Activated CD8-positive, alpha-beta memory T cell treated with anti-CD3 and anti-CD28 coated beads for 4 hours (primary cell): ENCODE measurements at regions not wholly inside any gene's neighbourhood (a gene's known extent, or its start where the extent isn't known, plus 50 kb on each side); places are given as distances from the start of the nearest gene placed in this dataset.
"Not testable (repeated sequence)": the region's sequence is repeated elsewhere in the genome, so short reads cannot be mapped to it uniquely, and the experiment has no call there.

Experiments
- DNase-seq, 2 donors: peaks; one replicate each; pipeline ENCODE4 v3.0.0-alpha.2; 2020; ENCODE audit warnings: low read depth in 2 of 2

- DNase-seq = no peak
These were observed 84.2 kb upstream of the TMEM18 start for GRCh38 chr2:761384-761783.

- DNase-seq = no peak
These were observed 82.8 kb upstream of the TMEM18 start for GRCh38 chr2:760001-760400.

GRCh38 chr2:758073-758820 lies 81.0 kb upstream of the TMEM18 start:
- no peak for DNase-seq

DNA sequence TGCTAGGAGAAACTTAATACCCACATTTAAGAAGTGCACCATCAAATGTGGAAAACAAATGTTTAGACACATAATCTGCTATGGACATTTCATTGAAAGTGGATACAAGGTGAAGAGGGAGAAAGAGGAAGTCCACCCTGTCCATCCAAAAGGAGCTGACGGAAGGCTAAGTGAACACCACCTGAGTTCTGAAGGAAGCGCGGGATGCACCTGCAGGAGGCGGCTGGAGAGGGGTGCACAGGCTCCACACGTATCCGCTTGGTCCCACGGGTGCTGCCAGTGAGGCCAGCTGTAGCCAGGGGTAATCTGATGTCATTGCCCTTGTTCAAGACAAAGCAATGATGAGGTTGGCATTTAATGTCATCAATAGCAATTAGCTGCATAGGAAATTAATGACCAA lies 75.9 kb upstream of the TMEM18 start:
- no peak for DNase-seq

- no peak for DNase-seq
These were observed 74.3 kb upstream of the TMEM18 start for GRCh38 chr2:751474-751873.

DNA sequence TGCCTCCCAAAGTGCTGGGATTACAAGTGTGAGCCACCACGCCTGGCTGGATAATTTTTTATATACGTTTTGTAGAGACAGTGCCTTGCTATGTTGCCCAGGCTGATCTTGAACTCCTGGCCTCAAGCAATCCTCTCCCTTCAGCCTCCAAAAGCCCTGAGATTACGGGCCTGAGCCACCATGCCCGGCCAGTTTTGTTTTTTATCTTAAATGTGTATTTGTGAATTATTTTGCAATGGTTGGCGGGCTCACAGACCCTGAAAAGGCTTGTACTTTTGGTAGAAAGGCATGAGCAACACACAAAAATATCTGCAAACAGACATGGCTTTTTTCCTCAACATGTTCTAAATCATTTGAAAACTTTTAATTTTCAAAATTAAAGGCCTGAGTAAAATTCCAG lies 73.4 kb upstream of the TMEM18 start:
- no peak for DNase-seq

DNA sequence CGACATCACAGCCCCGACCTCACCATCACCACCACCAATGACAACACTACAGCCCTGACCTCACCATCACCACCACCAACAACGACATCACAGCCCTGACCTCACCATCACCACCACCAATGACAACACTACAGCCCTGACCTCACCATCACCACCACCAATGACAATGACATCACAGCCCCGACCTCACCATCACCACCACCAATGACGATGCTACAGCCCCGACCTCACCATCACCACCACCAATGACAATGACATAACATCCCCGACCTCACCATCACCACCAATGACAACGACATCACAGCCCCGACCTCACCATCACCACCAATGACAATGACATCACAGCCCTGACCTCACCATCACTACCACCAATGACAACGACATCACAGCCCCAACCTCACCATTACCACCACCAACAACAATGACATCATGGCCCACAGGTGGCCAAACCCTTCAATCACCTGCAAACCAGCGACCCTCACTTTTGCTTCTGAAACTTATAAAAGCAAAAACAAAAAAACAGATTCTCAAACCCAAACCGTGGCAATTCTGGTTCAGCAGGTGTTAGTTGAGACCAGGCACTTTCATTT lies 70.7 kb upstream of the TMEM18 start:
- no peak for DNase-seq

DNA sequence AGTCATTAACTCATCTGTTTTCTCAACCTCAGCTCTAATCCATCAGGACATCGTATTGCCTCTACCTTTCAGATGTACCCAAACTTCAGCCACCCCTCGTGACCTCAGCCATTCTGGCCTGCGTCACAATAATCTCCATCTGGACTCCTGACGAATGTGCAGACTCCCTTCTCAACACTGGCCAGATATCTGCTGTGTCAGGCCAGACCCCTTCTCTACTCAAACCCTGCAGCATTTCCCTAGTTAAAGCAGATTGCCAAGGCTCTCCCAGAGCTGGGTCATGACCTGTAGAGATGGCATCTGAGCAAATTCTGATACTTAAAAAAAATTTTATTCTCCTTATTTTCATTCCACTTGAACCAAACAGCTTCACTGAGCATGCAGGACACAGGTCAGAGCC lies 69.5 kb upstream of the TMEM18 start:
- DNase-seq = no peak

- DNase-seq = no peak
These were observed 66.9 kb upstream of the TMEM18 start for GRCh38 chr2:744088-744487.

GRCh38 chr2:742221-742620 lies 65.0 kb upstream of the TMEM18 start:
- no peak for DNase-seq

DNA sequence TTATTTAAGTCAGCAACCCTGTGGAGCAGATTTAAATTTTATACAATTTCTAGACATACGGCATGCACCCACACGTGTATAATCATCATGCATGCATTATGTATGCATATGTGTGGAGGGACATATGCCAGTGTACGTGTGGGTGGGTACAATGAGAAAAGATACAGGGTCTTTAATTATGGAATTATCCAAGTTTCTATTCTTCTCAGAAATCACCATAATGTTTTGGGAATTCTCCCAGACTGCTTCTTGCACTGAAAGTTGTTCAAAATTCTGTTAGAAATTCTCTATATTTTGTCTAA lies 63.9 kb upstream of the TMEM18 start:
- DNase-seq = no peak

GRCh38 chr2:740322-741194 lies 63.4 kb upstream of the TMEM18 start:
- not testable (repeated sequence) for DNase-seq

- DNase-seq = not testable (repeated sequence)
These were observed 62.7 kb upstream of the TMEM18 start for GRCh38 chr2:739864-740321.

- no peak for DNase-seq
These were observed 59.7 kb upstream of the TMEM18 start for GRCh38 chr2:736939-737338.

DNA sequence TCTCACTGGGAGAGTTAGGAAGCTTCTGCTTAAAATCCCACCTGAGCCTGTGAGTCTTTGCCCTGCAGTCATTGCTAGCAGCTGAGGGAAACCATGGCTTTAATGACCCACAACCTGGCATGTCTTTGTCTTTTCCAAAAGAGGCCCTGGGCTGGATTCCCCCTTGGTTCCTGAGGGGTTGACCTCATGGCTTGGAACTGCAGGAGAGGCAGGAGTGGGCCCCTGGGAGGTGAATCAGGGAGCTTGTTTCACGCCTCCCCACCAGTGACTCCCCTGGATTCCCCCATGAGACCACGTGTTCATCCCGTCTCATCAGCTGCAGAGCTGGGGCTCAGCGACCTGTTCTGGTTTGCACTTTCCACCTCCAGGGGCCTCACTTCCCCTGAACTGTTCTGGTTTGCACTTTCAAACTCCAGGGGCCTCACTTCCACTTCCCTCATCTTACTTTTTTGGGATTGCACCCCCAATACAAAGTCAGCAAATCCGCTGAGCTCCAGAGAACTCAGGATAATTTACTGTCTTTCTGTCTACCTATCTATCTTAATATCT lies 58.5 kb upstream of the TMEM18 start:
- DNase-seq = no peak

DNA sequence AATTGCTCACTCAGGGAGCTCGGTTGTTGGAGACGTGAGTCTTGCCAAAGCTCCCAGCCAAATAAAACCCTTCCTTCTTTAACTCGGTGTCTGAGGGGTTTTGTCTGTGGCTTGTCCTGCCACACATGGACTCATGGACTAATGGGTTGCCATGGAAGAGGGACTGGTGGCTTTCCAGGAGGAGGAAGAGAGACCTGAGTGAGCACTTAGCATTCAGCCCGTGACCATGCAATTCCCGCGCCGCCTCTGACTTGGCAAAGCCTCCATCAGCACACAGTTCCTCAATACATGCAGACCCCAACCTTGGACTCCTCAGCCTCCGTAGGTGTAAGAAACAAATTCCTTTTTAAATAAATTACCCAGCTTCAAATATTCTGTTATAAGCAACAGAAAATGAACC lies 57.3 kb upstream of the TMEM18 start:
- no peak for DNase-seq

DNA sequence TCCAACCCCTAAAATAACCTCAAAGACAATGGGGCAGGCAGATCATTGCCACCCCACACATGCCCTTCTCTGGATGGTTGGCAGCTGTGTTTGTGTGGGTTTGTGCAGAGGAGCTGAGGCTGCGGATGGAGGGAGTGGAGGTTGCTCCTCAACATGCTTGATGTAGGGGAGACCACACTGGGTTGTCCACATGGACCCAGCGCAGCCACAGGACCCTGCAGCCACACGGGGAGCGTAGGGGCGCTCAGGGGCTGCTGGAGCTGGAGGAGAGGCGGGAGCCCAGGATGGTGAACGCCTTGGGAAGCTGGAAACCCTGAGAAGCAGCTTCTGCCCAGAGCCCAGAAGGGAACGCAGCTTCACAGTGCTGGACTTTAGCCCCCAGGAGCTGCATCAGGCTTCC lies 56.3 kb upstream of the TMEM18 start:
- DNase-seq = no peak

DNA sequence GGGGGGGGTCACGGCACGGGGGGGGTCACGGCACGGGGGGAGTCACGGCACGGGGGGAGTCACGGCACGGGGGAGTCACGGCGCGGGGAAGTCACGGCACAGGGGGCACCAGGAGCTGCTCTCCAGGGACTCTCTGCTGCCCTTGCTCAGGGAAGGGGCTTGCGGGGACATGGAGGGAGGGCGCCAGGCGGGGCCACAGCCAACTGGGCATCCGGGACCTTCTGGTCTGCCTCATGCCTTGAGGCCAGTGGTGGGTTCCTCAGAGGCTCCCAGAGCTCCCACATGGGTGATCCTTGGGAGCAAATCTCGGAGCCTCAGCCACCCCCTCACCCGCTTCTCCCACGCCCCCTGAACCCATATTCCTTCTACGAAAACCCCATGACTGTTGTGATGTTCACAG lies 55.8 kb upstream of the TMEM18 start:
- no peak for DNase-seq

DNA sequence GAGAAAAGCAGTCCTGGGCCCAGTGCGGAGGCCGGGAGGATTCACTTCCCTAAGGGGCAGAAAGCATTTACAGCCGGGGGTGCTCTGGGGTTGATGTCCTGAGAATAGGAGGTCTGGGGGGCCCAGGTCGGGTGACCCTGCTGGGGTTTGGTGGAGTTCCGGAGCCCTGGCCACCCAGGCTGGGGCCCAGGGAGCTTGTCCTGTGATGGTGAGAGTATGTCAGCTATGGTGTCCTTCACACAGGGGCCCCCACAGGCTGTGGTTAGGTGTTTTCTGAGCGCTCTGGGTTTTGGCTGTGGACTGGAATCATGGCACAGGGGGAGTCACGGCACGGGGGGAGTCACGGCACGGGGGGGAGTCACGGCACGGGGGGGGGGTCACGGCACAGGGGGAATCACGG lies 54.5 kb upstream of the TMEM18 start:
- no peak for DNase-seq

- DNase-seq = no peak
These were observed 52.2 kb upstream of the TMEM18 start for GRCh38 chr2:729376-729861.

GRCh38 chr2:728165-728564 lies 51.0 kb upstream of the TMEM18 start:
- DNase-seq = no peak

DNA sequence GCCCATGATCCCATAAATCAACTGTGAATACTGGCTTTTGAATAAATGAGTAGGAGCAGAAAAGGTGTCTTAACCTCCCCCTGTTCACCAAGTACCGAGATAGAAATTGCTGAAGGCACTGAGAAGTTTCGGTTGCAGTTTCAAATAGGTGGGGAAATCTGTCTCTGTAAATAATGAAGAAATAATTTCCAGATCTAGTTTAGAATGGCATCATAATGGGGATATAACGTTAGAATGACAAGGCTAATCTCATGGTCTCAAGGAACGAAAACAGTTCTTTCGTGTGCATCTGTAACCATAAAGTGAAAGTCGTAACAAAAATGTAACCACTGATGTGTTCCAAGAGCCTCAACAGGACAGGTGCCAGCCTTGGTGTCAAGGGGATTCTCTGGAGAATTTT lies 49.9 kb upstream of the TMEM18 start:
- no peak for DNase-seq
